Activated CD4-positive, alpha-beta T cell treated with anti-CD3 and anti-CD28 coated beads for 36 hours (primary cell): ENCODE measurements at regions not wholly inside any gene's neighbourhood (a gene's known extent, or its start where the extent isn't known, plus 50 kb on each side); places are given as distances from the start of the nearest gene placed in this dataset.

Source experiments
- ATAC-seq: fragments of 200-7000 bp; cut with Tn5 transposase; one replicate; pipeline ENCODE4 v1.10.0; 2021; ENCODE audit warnings: mild to moderate bottlenecking, moderate library complexity
- CTCF ChIA-PET: fragments of 350-600 bp; sonication (Branson Sonifier 250); formaldehyde crosslinking; loops from one replicate; lab custom pipeline; 2021; ENCODE audit warnings: antibody characterized with exemption; lab: Charles Lee
- POLR2A ChIA-PET: fragments of 350-600 bp; sonication (Branson Sonifier 250); formaldehyde crosslinking; loops from one replicate; lab custom pipeline; 2021; ENCODE audit warnings: antibody characterized with exemption, inconsistent platforms; lab: Charles Lee
- DNase-seq: peaks from one replicate; pipeline ENCODE4 v3.0.0-alpha.2; 2020
- H3K27ac Mint-ChIP-seq: one replicate; pipeline ENCODE4 v1.8.0; 2021; ENCODE audit warnings: mixed read lengths
- H3K27me3 Mint-ChIP-seq: one replicate; pipeline ENCODE4 v1.8.0; 2021; ENCODE audit warnings: mixed read lengths
- H3K36me3 Mint-ChIP-seq: one replicate; pipeline ENCODE4 v1.8.0; 2021; ENCODE audit warnings: low read depth, mixed read lengths
- H3K4me1 Mint-ChIP-seq: one replicate; pipeline ENCODE4 v1.8.0; 2021; ENCODE audit warnings: mixed read lengths
- H3K4me3 Mint-ChIP-seq: one replicate; pipeline ENCODE4 v1.8.0; 2021; ENCODE audit warnings: mild to moderate bottlenecking, moderate library complexity, mixed read lengths
- H3K9me3 Mint-ChIP-seq: one replicate; pipeline ENCODE4 v1.8.0; 2021; ENCODE audit warnings: low read depth, mixed read lengths
- intact Hi-C, 2 experiments: fragments of 100-400 bp; cut with DNase I in 1 of 2; cut with micrococcal nuclease in 1 of 2; formaldehyde crosslinking; loops; one replicate each; pipeline versions ENCODE4 v1.14.2 to v1.15.1; 2022 to 2024; cut with DNase I, micrococcal nuclease

- peaks cover 19% of the 10 kb centered on the region for H3K9me3 Mint-ChIP-seq
- no peaks in the 10 kb centered on the region for H3K27me3 Mint-ChIP-seq
- H3K4me1 Mint-ChIP-seq, result no peaks in the 10 kb centered on the region
- ATAC-seq, result no peak
- ChIA-PET CTCF (no interaction called here), POLR2A (no interaction called here)
- H3K36me3 Mint-ChIP-seq, result no peaks in the 10 kb centered on the region
- H3K4me3 Mint-ChIP-seq, result no peak overlapping the region
- intact Hi-C loops, result no loop called here
- no peak overlapping the region for H3K27ac Mint-ChIP-seq
- no peak for DNase-seq
These were observed 486.3 kb downstream of the POM121L12 start for GRCh38 chr7:53521638-53522184.

DNA sequence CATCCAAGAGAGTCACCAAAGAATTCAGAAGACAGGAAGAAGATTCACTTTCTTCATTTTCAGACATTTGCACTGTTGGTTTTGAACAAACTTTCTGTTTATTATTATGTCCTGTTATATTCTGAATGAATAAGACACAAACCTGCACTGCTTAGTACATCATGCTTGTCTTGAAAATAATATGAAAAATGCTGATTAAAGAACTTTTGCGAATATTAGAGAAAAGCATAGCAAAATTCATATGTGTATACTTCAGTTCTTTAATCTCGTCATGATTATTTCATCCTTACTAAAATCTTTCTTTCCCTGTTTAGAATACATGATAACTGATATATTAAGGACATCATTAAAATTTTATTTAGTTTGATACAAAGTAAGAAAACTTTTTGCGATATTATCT, 504.1 kb downstream of the POM121L12 start:
- Mint-ChIP-seq H3K9me3 (peaks cover 21% of the 10 kb centered on the region), H3K27me3 (no peaks in the 10 kb centered on the region), H3K36me3 (no peaks in the 10 kb centered on the region), H3K4me3 (no peak overlapping the region), H3K27ac (no peak overlapping the region), H3K4me1 (no peaks in the 10 kb centered on the region)
- ATAC-seq, result no peak
- no peak for DNase-seq
- intact Hi-C loops, result no loop called here
- ChIA-PET CTCF (no interaction called here), POLR2A (no interaction called here)

- H3K9me3 Mint-ChIP-seq, result peaks cover 25% of the 10 kb centered on the region
- no peaks in the 10 kb centered on the region for H3K27me3 Mint-ChIP-seq
- no peak overlapping the region for H3K4me3 Mint-ChIP-seq
- DNase-seq (no peak), ATAC-seq (no peak)
- H3K36me3 Mint-ChIP-seq, result no peaks in the 10 kb centered on the region
- H3K4me1 Mint-ChIP-seq, result no peaks in the 10 kb centered on the region
- intact Hi-C loops, result no loop called here
- POLR2A ChIA-PET, result no interaction called here
- no peak overlapping the region for H3K27ac Mint-ChIP-seq
- CTCF ChIA-PET, result interaction anchor here (1.4 kb wide), 1 partner anchor 14 kb away, joined by 3 read pairs; no protein-coding TSS in a partner anchor
These were observed 506.0 kb downstream of the POM121L12 start for GRCh38 chr7:53541475-53541874.

DNA sequence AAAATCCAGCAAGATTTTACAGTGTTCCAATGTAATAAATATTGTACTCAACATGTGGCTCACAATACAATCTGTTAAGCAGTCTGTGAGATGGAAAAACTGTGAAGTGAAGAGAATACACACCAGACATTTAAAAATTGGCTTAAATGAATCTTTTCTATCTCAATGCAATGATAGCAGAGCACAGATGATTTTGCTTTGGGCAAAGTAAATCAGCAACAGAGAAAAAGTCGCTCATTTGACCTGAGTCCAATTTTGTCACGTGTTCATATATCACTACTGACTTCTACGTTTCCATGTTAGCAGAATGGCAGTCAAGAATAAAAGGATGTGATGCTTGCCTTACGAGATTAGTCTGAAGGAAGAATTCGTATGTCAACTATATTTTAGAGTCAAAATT, 506.7 kb downstream of the POM121L12 start:
- Mint-ChIP-seq H3K27ac (no peak overlapping the region), H3K4me3 (no peak overlapping the region), H3K36me3 (no peaks in the 10 kb centered on the region), H3K27me3 (no peaks in the 10 kb centered on the region), H3K4me1 (no peaks in the 10 kb centered on the region), H3K9me3 (peaks cover 27% of the 10 kb centered on the region)
- no peak for ATAC-seq
- intact Hi-C loops, result no loop called here
- DNase-seq, result no peak
- ChIA-PET CTCF (interaction anchor here (1.4 kb wide), 1 partner anchor 13 kb away, joined by 3 read pairs; no protein-coding TSS in a partner anchor), POLR2A (no interaction called here)
